ENCODE measurements at regions not wholly inside any gene's neighbourhood (a gene's known extent, or its start where the extent isn't known, plus 50 kb on each side); places are given as distances from the start of the nearest gene placed in this dataset.

DNA sequence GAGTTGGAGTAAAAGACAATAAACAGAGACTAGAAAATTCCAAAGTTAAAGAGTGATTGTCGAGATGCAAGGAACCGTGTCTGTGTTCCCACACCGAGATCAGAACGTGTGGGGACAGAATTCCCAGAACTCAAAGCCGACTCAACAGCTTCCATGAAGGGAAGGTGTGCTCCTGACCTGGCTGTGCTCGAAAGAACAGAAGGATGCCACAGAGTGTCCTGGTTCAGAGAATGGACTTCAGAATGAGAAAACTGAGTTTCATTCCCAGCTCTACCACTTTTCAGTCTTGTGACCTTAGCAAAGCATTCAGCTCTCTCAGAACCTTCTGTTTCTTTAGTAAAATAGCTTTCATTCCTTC, 420.0 kb upstream of the SLC30A5 start:
- H3K27ac Mint-ChIP-seq, result no peak overlapping the region
- no peak overlapping the region for H3K4me3 ChIP-seq (ENCODE audit: low read length)
- WGBS, 2 experiments (ENCODE audit: insufficient coverage in 1 of 2, insufficient read length in 1 of 2), result 91 to 92% methylated on average over 6 of the region's 6 CpGs

DNA sequence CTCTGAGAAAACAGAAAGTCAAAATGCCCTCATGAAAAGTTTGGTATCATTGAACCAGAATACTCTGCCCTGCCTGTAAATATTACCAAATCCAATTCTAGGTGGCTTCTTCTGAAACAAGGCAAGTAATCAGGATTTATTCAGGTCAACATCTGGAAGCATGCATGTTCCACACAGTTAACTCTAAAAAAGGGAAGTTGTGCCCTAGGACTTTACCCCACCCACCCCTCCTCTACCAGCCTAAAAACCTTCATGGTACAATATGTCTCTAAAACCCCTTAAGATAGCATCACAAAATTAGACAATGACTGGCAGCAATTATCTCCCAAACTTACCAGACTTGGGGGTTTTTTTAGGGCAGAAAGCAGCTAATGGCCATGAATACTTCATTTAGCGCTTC, 414.8 kb upstream of the SLC30A5 start:
- no peaks in the 10 kb centered on the region for H3K9me3 ChIP-seq (ENCODE audit: control insufficient read depth, low read length)
- H3K4me3 Mint-ChIP-seq, result no peak overlapping the region
- no peak overlapping the region for H3K27ac ChIP-seq (ENCODE audit: low read depth, low read length)
- H3K27me3 Mint-ChIP-seq (ENCODE audit: insufficient read depth), result no peaks in the 10 kb centered on the region
- H3K36me3 ChIP-seq (ENCODE audit: control insufficient read depth, insufficient read depth, low read length), result no peaks in the 10 kb centered on the region
- peaks cover 5% of the 10 kb centered on the region for H3K4me1 ChIP-seq (ENCODE audit: control insufficient read depth, insufficient read depth, low read length)
- no peaks in the 10 kb centered on the region for H3K36me3 Mint-ChIP-seq (ENCODE audit: low read depth)
- no peak for DNase-seq
- 98 to 100% methylated on average over 1 of the region's 1 CpG for WGBS, 2 experiments (ENCODE audit: insufficient coverage in 1 of 2, insufficient read length in 1 of 2)
- H3K4me3 ChIP-seq (ENCODE audit: low read length), result no peak overlapping the region
- peaks cover 17% of the 10 kb centered on the region for H3K4me1 Mint-ChIP-seq
- H3K27ac Mint-ChIP-seq, result no peak overlapping the region
- H3K9ac ChIP-seq (ENCODE audit: extremely low read depth, low read length, poor library complexity, severe bottlenecking), result no peak overlapping the region
- no peaks in the 10 kb centered on the region for H3K9me3 Mint-ChIP-seq
- no peaks in the 10 kb centered on the region for H3K27me3 ChIP-seq (ENCODE audit: control insufficient read depth, insufficient read depth, low read length, poor library complexity, severe bottlenecking)
- TF ChIP-seq, protein P1, sequence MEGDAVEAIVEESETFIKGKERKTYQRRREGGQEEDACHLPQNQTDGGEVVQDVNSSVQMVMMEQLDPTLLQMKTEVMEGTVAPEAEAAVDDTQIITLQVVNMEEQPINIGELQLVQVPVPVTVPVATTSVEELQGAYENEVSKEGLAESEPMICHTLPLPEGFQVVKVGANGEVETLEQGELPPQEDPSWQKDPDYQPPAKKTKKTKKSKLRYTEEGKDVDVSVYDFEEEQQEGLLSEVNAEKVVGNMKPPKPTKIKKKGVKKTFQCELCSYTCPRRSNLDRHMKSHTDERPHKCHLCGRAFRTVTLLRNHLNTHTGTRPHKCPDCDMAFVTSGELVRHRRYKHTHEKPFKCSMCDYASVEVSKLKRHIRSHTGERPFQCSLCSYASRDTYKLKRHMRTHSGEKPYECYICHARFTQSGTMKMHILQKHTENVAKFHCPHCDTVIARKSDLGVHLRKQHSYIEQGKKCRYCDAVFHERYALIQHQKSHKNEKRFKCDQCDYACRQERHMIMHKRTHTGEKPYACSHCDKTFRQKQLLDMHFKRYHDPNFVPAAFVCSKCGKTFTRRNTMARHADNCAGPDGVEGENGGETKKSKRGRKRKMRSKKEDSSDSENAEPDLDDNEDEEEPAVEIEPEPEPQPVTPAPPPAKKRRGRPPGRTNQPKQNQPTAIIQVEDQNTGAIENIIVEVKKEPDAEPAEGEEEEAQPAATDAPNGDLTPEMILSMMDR (conservative IDR thresholded peaks at IDR 0.05), result no peak

More for the DNA sequence above, 420.0 kb upstream of the SLC30A5 start:
- H3K4me1 Mint-ChIP-seq, result no peaks in the 10 kb centered on the region
- Histone ChIP-seq H3K36me3 (ENCODE audit: control insufficient read depth, insufficient read depth, low read length) (no peaks in the 10 kb centered on the region), H3K4me1 (ENCODE audit: control insufficient read depth, insufficient read depth, low read length) (no peaks in the 10 kb centered on the region), H3K27me3 (ENCODE audit: control insufficient read depth, insufficient read depth, low read length, poor library complexity, severe bottlenecking) (no peaks in the 10 kb centered on the region), H3K27ac (ENCODE audit: low read depth, low read length) (no peak overlapping the region), H3K9ac (ENCODE audit: extremely low read depth, low read length, poor library complexity, severe bottlenecking) (no peak overlapping the region), H3K9me3 (ENCODE audit: control insufficient read depth, low read length) (no peaks in the 10 kb centered on the region)
- DNase-seq, result no peak
- H3K36me3 Mint-ChIP-seq (ENCODE audit: low read depth), result no peaks in the 10 kb centered on the region
- TF ChIP-seq, protein P1 (conservative IDR thresholded peaks at IDR 0.05), result no peak
- no peaks in the 10 kb centered on the region for H3K9me3 Mint-ChIP-seq
- H3K27me3 Mint-ChIP-seq (ENCODE audit: insufficient read depth), result no peaks in the 10 kb centered on the region
- H3K4me3 Mint-ChIP-seq, result no peak overlapping the region

DNA sequence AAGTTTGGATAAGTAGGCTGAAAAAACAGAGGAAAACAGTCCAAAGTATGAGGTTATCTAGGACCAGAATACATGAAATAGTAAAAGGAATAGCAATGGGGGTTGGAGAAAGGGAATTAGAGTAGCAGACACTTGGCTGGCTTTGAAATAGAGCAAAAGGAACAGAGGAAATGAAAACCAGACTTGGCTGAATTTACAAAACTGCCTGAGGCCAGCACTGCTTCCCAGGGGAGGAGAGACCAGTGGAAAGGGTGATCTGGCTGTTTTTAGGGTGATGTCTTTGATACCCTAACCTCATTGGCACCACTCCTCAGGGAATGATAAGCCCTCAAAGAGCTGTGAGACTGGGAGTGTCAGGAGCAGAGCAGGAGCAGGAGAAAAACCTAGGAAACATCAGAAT, 413.4 kb upstream of the SLC30A5 start:
- Histone ChIP-seq H3K9me3 (ENCODE audit: control insufficient read depth, low read length) (no peaks in the 10 kb centered on the region), H3K9ac (ENCODE audit: extremely low read depth, low read length, poor library complexity, severe bottlenecking) (no peak overlapping the region), H3K36me3 (ENCODE audit: control insufficient read depth, insufficient read depth, low read length) (no peaks in the 10 kb centered on the region), H3K27me3 (ENCODE audit: control insufficient read depth, insufficient read depth, low read length, poor library complexity, severe bottlenecking) (no peaks in the 10 kb centered on the region), H3K4me1 (ENCODE audit: control insufficient read depth, insufficient read depth, low read length) (peaks cover 5% of the 10 kb centered on the region), H3K27ac (ENCODE audit: low read depth, low read length) (no peak overlapping the region), H3K4me3 (ENCODE audit: low read length) (peak overlapping the region; percentile 35)
- no peak overlapping the region for H3K4me3 Mint-ChIP-seq
- H3K27me3 Mint-ChIP-seq (ENCODE audit: insufficient read depth), result no peaks in the 10 kb centered on the region
- TF ChIP-seq, protein P1 (conservative IDR thresholded peaks at IDR 0.05), result no peak
- no peak overlapping the region for H3K27ac Mint-ChIP-seq
- H3K36me3 Mint-ChIP-seq (ENCODE audit: low read depth), result no peaks in the 10 kb centered on the region
- no peaks in the 10 kb centered on the region for H3K9me3 Mint-ChIP-seq
- peaks cover 17% of the 10 kb centered on the region for H3K4me1 Mint-ChIP-seq
- DNase-seq, result no peak
